Neural progenitor cell (in vitro differentiated cells): ENCODE measurements at regions not wholly inside any gene's neighbourhood (a gene's known extent, or its start where the extent isn't known, plus 50 kb on each side); places are given as distances from the start of the nearest gene placed in this dataset.

ENCODE experiments used
- DNase-seq: peaks from one replicate; pipeline ENCODE4 v3.0.0-alpha.2; 2016; ENCODE audit warnings: low spot score
- H2AFZ ChIP-seq: fragments of 200-600 bp; sonication (generic); replicated peaks from 2 replicates; pipeline ENCODE4 v1.6.1; 2016; ENCODE audit warnings: antibody characterized with exemption
- H3F3A ChIP-seq: fragments of 200-600 bp; sonication (generic); 2 replicates; pipeline ENCODE4 v1.6.1; 2016; ENCODE audit warnings: antibody characterized with exemption, low read depth
- H3K27ac ChIP-seq: fragments of 200-600 bp; sonication (generic); 2 replicates; pipeline ENCODE4 v1.5.1; 2016; ENCODE audit warnings: mild to moderate bottlenecking
- H3K27me3 ChIP-seq: fragments of 200-600 bp; sonication (generic); 2 replicates; pipeline ENCODE4 v1.6.1; 2016; ENCODE audit warnings: mild to moderate bottlenecking, moderate library complexity
- H3K36me3 ChIP-seq: fragments of 200-600 bp; sonication (generic); 2 replicates; pipeline ENCODE4 v1.5.1; 2016
- H3K4me1 ChIP-seq: fragments of 200-600 bp; sonication (generic); 2 replicates; pipeline ENCODE4 v1.6.1; 2016; ENCODE audit warnings: mixed run types
- H3K4me2 ChIP-seq: fragments of 200-600 bp; sonication (generic); 2 replicates; pipeline ENCODE4 v1.6.1; 2016
- H3K4me3 ChIP-seq: fragments of 200-600 bp; sonication (generic); 2 replicates; pipeline ENCODE4 v1.5.1; 2016
- H3K79me2 ChIP-seq: fragments of 200-600 bp; sonication (generic); 2 replicates; pipeline ENCODE4 v1.6.1; 2016; ENCODE audit warnings: low read depth
- H3K9ac ChIP-seq: fragments of 200-600 bp; sonication (generic); 2 replicates; pipeline ENCODE4 v1.6.1; 2016
- H3K9me3 ChIP-seq: fragments of 200-600 bp; sonication (generic); 2 replicates; pipeline ENCODE4 v1.5.1; 2016; ENCODE audit warnings: low read depth
- H4K20me1 ChIP-seq: fragments of 200-600 bp; sonication (generic); 2 replicates; pipeline ENCODE4 v1.6.1; 2016; ENCODE audit warnings: low read depth
- H3K27ac Mint-ChIP-seq: 3 replicates; pipeline ENCODE4 v1.8.0; 2021; ENCODE audit warnings: mixed read lengths
- H3K27me3 Mint-ChIP-seq: 2 replicates; pipeline ENCODE4 v1.8.0; 2022; ENCODE audit warnings: low read depth, mild to moderate bottlenecking, inconsistent platforms, moderate library complexity, mixed read lengths; ENCODE audit not compliant: insufficient read depth
- H3K36me3 Mint-ChIP-seq: 3 replicates; pipeline ENCODE4 v1.8.0; 2021; ENCODE audit warnings: mixed read lengths
- H3K4me1 Mint-ChIP-seq: 3 replicates; pipeline ENCODE4 v1.8.0; 2021; ENCODE audit warnings: mixed read lengths
- H3K4me3 Mint-ChIP-seq: 3 replicates; pipeline ENCODE4 v1.8.0; 2021; ENCODE audit warnings: mild to moderate bottlenecking, moderate library complexity, mixed read lengths
- H3K9me3 Mint-ChIP-seq: 3 replicates; pipeline ENCODE4 v1.8.0; 2020; ENCODE audit warnings: mixed read lengths
- EZH2 ChIP-seq: fragments of 200-600 bp; sonication (generic); IDR thresholded peaks from 2 replicates; pipeline ENCODE4 v1.6.1; 2017; ENCODE audit warnings: antibody characterized with exemption, mild to moderate bottlenecking, moderate library complexity
- EZH2phosphoT487 ChIP-seq: fragments of 200-600 bp; sonication (generic); IDR thresholded peaks from 2 replicates; pipeline ENCODE4 v1.6.1; 2017; ENCODE audit warnings: antibody characterized with exemption
- TF ChIP-seq, protein P1 (sequence below): fragments of 200-600 bp; sonication (generic); IDR thresholded peaks from 2 replicates; pipeline ENCODE4 v1.5.1; 2017; ENCODE audit warnings: antibody characterized with exemption, mild to moderate bottlenecking

DNA sequence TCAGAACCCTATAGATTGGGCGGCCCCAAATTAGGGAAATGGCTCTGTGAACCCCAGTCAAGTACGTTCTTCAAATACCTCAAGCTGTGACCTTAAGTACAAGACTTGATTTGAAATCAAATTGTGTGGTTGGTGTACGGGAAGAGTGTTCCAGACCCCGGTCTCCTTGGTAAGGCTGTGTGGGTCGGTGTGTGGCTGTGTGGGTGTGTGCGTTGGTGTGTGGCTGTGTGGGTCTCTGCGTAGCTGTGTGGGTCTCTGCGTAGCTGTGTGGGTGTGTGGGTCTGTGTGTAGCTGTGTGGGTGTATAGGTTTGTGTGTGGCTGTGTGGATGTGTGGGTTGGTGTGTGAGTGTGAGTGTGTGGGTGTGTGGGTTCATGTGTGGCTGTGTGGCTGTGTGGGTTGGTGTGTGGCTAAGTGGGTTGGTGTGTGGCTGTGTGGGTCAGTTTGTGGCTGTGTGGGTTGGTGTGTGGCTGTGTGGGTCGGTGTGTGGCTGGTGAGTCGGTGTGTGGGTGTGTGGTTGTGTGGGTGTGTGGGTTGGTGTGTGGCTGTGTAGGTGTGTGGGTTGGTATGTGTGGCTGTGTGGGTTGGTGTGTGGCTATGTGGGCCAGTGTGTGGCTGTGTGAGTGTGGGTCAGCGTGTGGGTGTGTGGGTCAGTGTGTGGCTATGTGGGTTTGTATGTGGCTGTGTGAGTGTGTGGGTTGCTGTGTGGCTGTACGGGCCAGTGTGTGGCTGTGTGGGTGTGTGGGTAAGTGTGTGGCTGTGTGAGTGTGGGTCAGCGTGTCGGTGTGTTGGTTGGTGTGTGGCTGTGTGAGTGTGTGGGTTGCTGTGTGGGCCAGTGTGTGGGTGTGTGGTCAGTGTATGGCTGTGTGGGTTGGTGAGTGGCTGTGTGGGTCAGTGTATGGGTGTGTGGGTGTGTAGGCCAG, 238.7 kb upstream of the ZFHX3 start:
- Histone ChIP-seq H3K27me3 (no peaks in the 10 kb centered on the region), H3K9me3 (no peaks in the 10 kb centered on the region), H2AFZ (no peak overlapping the region), H3K4me1 (peaks cover 15% of the 10 kb centered on the region), H3K4me2 (no peak overlapping the region), H3K4me3 (no peak overlapping the region), H3K36me3 (no peaks in the 10 kb centered on the region), H3K9ac (no peak overlapping the region), H3K79me2 (no peaks in the 10 kb centered on the region), H3F3A (no peaks in the 10 kb centered on the region), H4K20me1 (no peaks in the 10 kb centered on the region), H3K27ac (no peak overlapping the region)
- no peak overlapping the region for H3K27ac Mint-ChIP-seq
- H3K9me3 Mint-ChIP-seq: no peaks in the 10 kb centered on the region
- H3K4me1 Mint-ChIP-seq: peaks cover 23% of the 10 kb centered on the region
- H3K4me3 Mint-ChIP-seq: no peak overlapping the region
- no peak for DNase-seq
- peaks cover 8% of the 10 kb centered on the region for H3K27me3 Mint-ChIP-seq
- no peaks in the 10 kb centered on the region for H3K36me3 Mint-ChIP-seq
- TF ChIP-seq, protein P1, sequence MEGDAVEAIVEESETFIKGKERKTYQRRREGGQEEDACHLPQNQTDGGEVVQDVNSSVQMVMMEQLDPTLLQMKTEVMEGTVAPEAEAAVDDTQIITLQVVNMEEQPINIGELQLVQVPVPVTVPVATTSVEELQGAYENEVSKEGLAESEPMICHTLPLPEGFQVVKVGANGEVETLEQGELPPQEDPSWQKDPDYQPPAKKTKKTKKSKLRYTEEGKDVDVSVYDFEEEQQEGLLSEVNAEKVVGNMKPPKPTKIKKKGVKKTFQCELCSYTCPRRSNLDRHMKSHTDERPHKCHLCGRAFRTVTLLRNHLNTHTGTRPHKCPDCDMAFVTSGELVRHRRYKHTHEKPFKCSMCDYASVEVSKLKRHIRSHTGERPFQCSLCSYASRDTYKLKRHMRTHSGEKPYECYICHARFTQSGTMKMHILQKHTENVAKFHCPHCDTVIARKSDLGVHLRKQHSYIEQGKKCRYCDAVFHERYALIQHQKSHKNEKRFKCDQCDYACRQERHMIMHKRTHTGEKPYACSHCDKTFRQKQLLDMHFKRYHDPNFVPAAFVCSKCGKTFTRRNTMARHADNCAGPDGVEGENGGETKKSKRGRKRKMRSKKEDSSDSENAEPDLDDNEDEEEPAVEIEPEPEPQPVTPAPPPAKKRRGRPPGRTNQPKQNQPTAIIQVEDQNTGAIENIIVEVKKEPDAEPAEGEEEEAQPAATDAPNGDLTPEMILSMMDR: no peak
- TF ChIP-seq EZH2phosphoT487: no peak
- no peak for TF ChIP-seq EZH2

DNA sequence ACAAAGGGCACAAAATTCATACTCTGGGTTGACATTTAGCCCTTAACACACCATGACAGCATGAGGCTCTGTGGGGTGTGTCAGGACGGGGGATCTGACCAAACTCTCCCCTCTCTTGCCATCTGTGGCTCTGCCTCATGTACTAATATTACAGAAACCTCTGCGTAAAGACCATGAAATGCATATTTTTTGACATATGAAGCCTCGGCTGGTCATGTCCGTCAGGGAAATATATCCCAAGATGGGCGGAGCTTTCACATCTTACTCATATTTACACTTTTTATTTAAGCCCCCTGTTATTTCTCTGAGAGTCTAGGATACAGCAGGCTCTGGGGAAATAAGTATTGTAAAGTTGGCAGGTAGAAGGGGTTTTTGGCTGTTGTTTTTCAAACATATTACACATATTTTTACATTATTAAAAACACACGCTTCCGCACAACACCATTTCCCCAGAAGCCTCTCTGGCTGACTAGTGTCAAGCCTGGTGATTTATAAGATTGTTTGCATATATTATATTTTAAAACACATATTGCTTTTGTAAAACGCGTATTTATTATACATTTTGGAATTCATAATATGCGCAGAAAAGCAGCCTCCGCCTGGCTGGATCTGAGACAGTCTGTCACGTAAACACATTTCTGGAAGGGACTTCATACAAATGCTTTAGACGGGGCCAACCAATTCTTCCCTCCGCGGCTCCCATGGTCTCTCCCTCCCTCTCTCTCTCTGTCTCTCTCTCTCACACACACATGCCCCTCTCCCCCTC, 237.7 kb upstream of the ZFHX3 start:
- no peaks in the 10 kb centered on the region for H4K20me1 ChIP-seq
- Mint-ChIP-seq H3K36me3 (no peaks in the 10 kb centered on the region), H3K4me1 (peaks cover 23% of the 10 kb centered on the region), H3K9me3 (no peaks in the 10 kb centered on the region), H3K27me3 (peaks cover 8% of the 10 kb centered on the region), H3K27ac (no peak overlapping the region), H3K4me3 (no peak overlapping the region)
- H3K27ac ChIP-seq: no peak overlapping the region
- no peaks in the 10 kb centered on the region for H3K36me3 ChIP-seq
- H2AFZ ChIP-seq: no peak overlapping the region
- H3K79me2 ChIP-seq: no peaks in the 10 kb centered on the region
- H3K4me3 ChIP-seq: no peak overlapping the region
- peaks cover 15% of the 10 kb centered on the region for H3K4me1 ChIP-seq
- no peaks in the 10 kb centered on the region for H3K9me3 ChIP-seq
- no peak for DNase-seq
- no peaks in the 10 kb centered on the region for H3F3A ChIP-seq
- H3K27me3 ChIP-seq: no peaks in the 10 kb centered on the region
- no peak overlapping the region for H3K4me2 ChIP-seq
- TF ChIP-seq EZH2phosphoT487 (no peak), EZH2 (no peak)
- TF ChIP-seq, protein P1: no peak
- no peak overlapping the region for H3K9ac ChIP-seq

DNA sequence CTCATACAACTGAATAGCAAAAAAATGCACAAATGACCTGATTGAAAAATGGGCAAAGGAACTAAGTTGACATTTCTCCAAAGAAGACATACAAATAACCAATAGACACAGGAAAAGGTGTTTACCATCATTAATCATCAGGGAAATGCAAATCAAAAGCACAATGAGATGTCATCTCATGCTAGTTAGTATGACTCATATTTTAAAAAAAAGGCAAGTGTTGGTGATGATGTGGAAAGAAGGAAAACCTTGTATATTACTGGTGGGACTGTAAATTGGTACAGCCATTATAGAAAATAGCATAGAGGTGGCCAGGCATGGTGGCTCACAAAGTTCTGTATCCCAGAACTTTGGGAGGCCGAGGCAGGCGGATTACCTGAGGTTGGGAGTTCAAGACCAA, 232.5 kb upstream of the ZFHX3 start:
- Histone ChIP-seq H3K9ac (no peak overlapping the region), H3K27ac (no peak overlapping the region), H4K20me1 (no peaks in the 10 kb centered on the region), H3K79me2 (no peaks in the 10 kb centered on the region), H3K27me3 (no peaks in the 10 kb centered on the region), H3K4me2 (no peak overlapping the region), H3K36me3 (no peaks in the 10 kb centered on the region), H3K9me3 (no peaks in the 10 kb centered on the region), H3K4me1 (no peaks in the 10 kb centered on the region), H3K4me3 (no peak overlapping the region), H3F3A (no peaks in the 10 kb centered on the region), H2AFZ (no peak overlapping the region)
- Mint-ChIP-seq H3K36me3 (no peaks in the 10 kb centered on the region), H3K4me3 (no peak overlapping the region), H3K27ac (no peak overlapping the region), H3K27me3 (peaks cover 7% of the 10 kb centered on the region), H3K9me3 (peaks cover 2% of the 10 kb centered on the region), H3K4me1 (peaks cover 10% of the 10 kb centered on the region)
- no peak for DNase-seq
- no peak for TF ChIP-seq EZH2
